H1 (cell line): ENCODE measurements at regions not wholly inside any gene's neighbourhood (a gene's known extent, or its start where the extent isn't known, plus 50 kb on each side); places are given as distances from the start of the nearest gene placed in this dataset.

Experiments used
- CTCF ChIA-PET: fragments of 300-600 bp; sonication (Branson Sonifier 250); formaldehyde crosslinking; loops from one replicate; lab custom pipeline; 2021; ENCODE audit not compliant: partially characterized antibody; lab: Charles Lee
- POLR2A ChIA-PET: fragments of 300-600 bp; sonication (Branson Sonifier 250); formaldehyde crosslinking; loops from one replicate; lab custom pipeline; 2021; ENCODE audit warnings: inconsistent platforms; ENCODE audit not compliant: partially characterized antibody; lab: Charles Lee
- DNase-seq, 2 experiments: peaks; one replicate each; pipeline versions ENCODE4 v3.0.0 to v3.0.0-alpha.2; 2010 to 2022; ENCODE audit warnings: low spot score in 2 of 2, low read depth in 1 of 2, mixed read lengths in 1 of 2
- FAIRE-seq: peaks from 2 replicates; lab custom pipeline; 2011; peaks lifted over from hg19 to GRCh38; lab: Jason Lieb, UNC
- H2AFZ ChIP-seq: 2 replicates; pipeline ENCODE4 v1.8.1; 2012; ENCODE audit warnings: low read length, inconsistent platforms
- H2AK5ac ChIP-seq: 2 replicates; pipeline ENCODE4 v1.6.1; 2013; ENCODE audit warnings: low read depth, low read length
- H2BK120ac ChIP-seq: replicated peaks from 2 replicates; pipeline ENCODE3; 2013; ENCODE audit warnings: low read depth, low read length, inconsistent platforms
- H2BK12ac ChIP-seq: 2 replicates; pipeline ENCODE4 v1.6.1; 2013; ENCODE audit warnings: low read depth, low read length
- H2BK15ac ChIP-seq: 2 replicates; pipeline ENCODE4 v1.6.1; 2013; ENCODE audit warnings: low read length
- H2BK20ac ChIP-seq: 2 replicates; pipeline ENCODE4 v1.6.1; 2013; ENCODE audit warnings: low read length
- H2BK5ac ChIP-seq: 2 replicates; pipeline ENCODE4 v1.6.1; 2013; ENCODE audit warnings: low read depth, low read length
- H3K14ac ChIP-seq: 2 replicates; pipeline ENCODE4 v1.6.1; 2013; ENCODE audit warnings: inconsistent platforms; ENCODE audit not compliant: insufficient read length
- H3K18ac ChIP-seq: 2 replicates; pipeline ENCODE4 v1.6.1; 2013; ENCODE audit warnings: low read length; ENCODE audit errors: extremely low read depth
- H3K23ac ChIP-seq: 2 replicates; pipeline ENCODE4 v1.6.1; 2013; ENCODE audit warnings: inconsistent platforms; ENCODE audit not compliant: insufficient read length
- H3K23me2 ChIP-seq: 2 replicates; pipeline ENCODE4 v1.6.1; 2013; ENCODE audit warnings: low read depth, low read length
- H3K27ac ChIP-seq: 2 replicates; pipeline ENCODE4 v1.6.1; 2011; ENCODE audit warnings: low read depth, low read length, inconsistent platforms
- H3K27me3 ChIP-seq, 4 experiments: replicated peaks in 1 of 4; 1 replicate in 1 of 4; 2 replicates in 3 of 4; pipeline versions ENCODE4 v1.6.1 to v1.8.1; 2011 to 2013; ENCODE audit warnings: low read length in 3 of 4, mild to moderate bottlenecking in 3 of 4, inconsistent platforms in 2 of 4, mixed read lengths in 2 of 4, moderate library complexity in 1 of 4; ENCODE audit not compliant: control insufficient read depth in 3 of 4, insufficient read depth in 3 of 4; ENCODE audit errors: extremely low read depth in 1 of 4
- H3K36me3 ChIP-seq, 4 experiments: 2 replicates each; pipeline versions ENCODE4 v1.6.1 to v1.8.1; 2011 to 2013; ENCODE audit warnings: mild to moderate bottlenecking in 4 of 4, low read length in 3 of 4, moderate library complexity in 2 of 4, control low read depth in 1 of 4, inconsistent platforms in 1 of 4; ENCODE audit not compliant: insufficient read depth in 4 of 4, control insufficient read depth in 2 of 4
- H3K4ac ChIP-seq: replicated peaks from 2 replicates; pipeline ENCODE3; 2013; ENCODE audit warnings: low read length, low read depth, mixed read lengths, inconsistent platforms; ENCODE audit not compliant: insufficient read length
- H3K4me1 ChIP-seq, 4 experiments: replicated peaks in 1 of 4; 1 replicate in 1 of 4; 2 replicates in 3 of 4; pipeline versions ENCODE4 v1.6.1 to v1.8.1; 2011 to 2013; ENCODE audit warnings: low read length in 3 of 4, inconsistent platforms in 2 of 4, mixed read lengths in 1 of 4; ENCODE audit not compliant: insufficient read depth in 4 of 4, control insufficient read depth in 3 of 4
- H3K4me2 ChIP-seq, 2 experiments: 2 replicates each; pipeline versions ENCODE4 v1.6.1 to v1.8.1; 2011 to 2013; ENCODE audit warnings: low read depth in 2 of 2, low read length in 2 of 2, control low read depth in 1 of 2, inconsistent platforms in 1 of 2, mild to moderate bottlenecking in 1 of 2; ENCODE audit not compliant: insufficient read depth in 1 of 2
- H3K4me3 ChIP-seq, 4 experiments: fragments of 200-600, 300-600 bp in 1 of 4; sonication (generic), shearing (Covaris generic), sonication (Bioruptor Twin) in 1 of 4; 2 replicates each; pipeline versions ENCODE4 v1.5.1 to v1.8.1; 2011 to 2016; ENCODE audit warnings: low read length in 4 of 4, low read depth in 3 of 4, control low read depth in 2 of 4, inconsistent platforms in 2 of 4, mild to moderate bottlenecking in 2 of 4, mixed read lengths in 1 of 4, moderate library complexity in 1 of 4; ENCODE audit not compliant: insufficient read depth in 2 of 4; ENCODE audit errors: extremely low read depth in 1 of 4
- H3K56ac ChIP-seq: replicated peaks from 2 replicates; pipeline ENCODE3; 2013; ENCODE audit warnings: low read depth, mild to moderate bottlenecking, mixed read lengths, low read length, inconsistent platforms; ENCODE audit not compliant: insufficient read length
- H3K79me1 ChIP-seq: 2 replicates; pipeline ENCODE4 v1.6.1; 2013; ENCODE audit warnings: low read depth, low read length, control low read depth
- H3K79me2 ChIP-seq, 2 experiments: 2 replicates each; pipeline versions ENCODE4 v1.6.1 to v1.8.1; 2012 to 2013; ENCODE audit warnings: low read length in 2 of 2, mild to moderate bottlenecking in 2 of 2, inconsistent platforms in 1 of 2; ENCODE audit not compliant: insufficient read depth in 2 of 2, control insufficient read depth in 1 of 2
- H3K9ac ChIP-seq, 4 experiments: replicated peaks in 1 of 4; 1 replicate in 1 of 4; 2 replicates in 3 of 4; pipeline versions ENCODE4 v1.6.1 to v1.8.1; 2011 to 2013; ENCODE audit warnings: low read depth in 3 of 4, low read length in 3 of 4, control low read depth in 2 of 4, mild to moderate bottlenecking in 2 of 4, moderate library complexity in 2 of 4, inconsistent platforms in 1 of 4; ENCODE audit errors: extremely low read depth in 1 of 4
- H3K9me3 ChIP-seq, 2 experiments: 2 replicates each; pipeline versions ENCODE4 v1.6.1 to v1.8.1; 2012 to 2013; ENCODE audit warnings: mild to moderate bottlenecking in 2 of 2, moderate library complexity in 2 of 2, control low read depth in 1 of 2, inconsistent platforms in 1 of 2, low read depth in 1 of 2, low read length in 1 of 2, mixed read lengths in 1 of 2; ENCODE audit not compliant: insufficient read depth in 2 of 2
- H4K20me1 ChIP-seq, 2 experiments: replicated peaks in 1 of 2; 2 replicates each; pipeline versions ENCODE3 to v1.8.1; 2011 to 2013; ENCODE audit warnings: inconsistent platforms in 2 of 2, low read length in 2 of 2, mild to moderate bottlenecking in 1 of 2; ENCODE audit not compliant: insufficient read depth in 2 of 2, control insufficient read depth in 1 of 2
- H4K5ac ChIP-seq: 2 replicates; pipeline ENCODE4 v1.6.1; 2013; ENCODE audit warnings: low read length, low read depth, mixed read lengths, inconsistent platforms; ENCODE audit not compliant: insufficient read length
- H4K8ac ChIP-seq: 2 replicates; pipeline ENCODE4 v1.8.0; 2013; ENCODE audit warnings: mild to moderate bottlenecking, moderate library complexity, low read length, inconsistent platforms; ENCODE audit not compliant: insufficient read depth; ENCODE audit errors: extremely low read depth
- H4K91ac ChIP-seq: replicated peaks from 2 replicates; pipeline ENCODE3; 2013; ENCODE audit warnings: low read length, mixed read lengths, inconsistent platforms; ENCODE audit not compliant: insufficient read length
- BCL11A ChIP-seq, 2 experiments: IDR thresholded peaks; one replicate each; pipeline ENCODE4 v1.6.1; 2011; ENCODE audit warnings: low read depth in 2 of 2, low read length in 2 of 2, mild to moderate bottlenecking in 2 of 2
- EGR1 ChIP-seq: IDR thresholded peaks from 2 replicates; pipeline ENCODE4 v1.6.1; 2011; ENCODE audit warnings: low read depth, low read length, borderline replicate concordance
- EZH2 ChIP-seq: fragments of 200-600 bp; sonication (generic); IDR thresholded peaks from 2 replicates; pipeline ENCODE4 v1.7.1; 2012; ENCODE audit warnings: low read depth, mild to moderate bottlenecking, moderate library complexity, low read length, inconsistent platforms; ENCODE audit not compliant: severe bottlenecking
- GTF2F1 ChIP-seq: IDR thresholded peaks from 2 replicates; pipeline ENCODE4 v1.6.1; 2012; ENCODE audit warnings: low read depth, low read length, improper control_type of control experiment, borderline replicate concordance
- HDAC6 ChIP-seq: IDR thresholded peaks from one replicate; pipeline ENCODE4 v1.7.1; 2012; ENCODE audit warnings: low read depth, mild to moderate bottlenecking, inconsistent platforms, low read length, moderate library complexity
- KDM1A ChIP-seq: fragments of 200-600, 300-600 bp; sonication (generic); IDR thresholded peaks from 2 replicates; pipeline ENCODE4 v1.7.1; 2016; ENCODE audit warnings: mild to moderate bottlenecking, low read length, borderline replicate concordance
- MAFK ChIP-seq: IDR thresholded peaks from 2 replicates; pipeline ENCODE4 v1.6.1; 2012; ENCODE audit warnings: low read depth, mild to moderate bottlenecking, improper control_type of control experiment, low read length
- NANOG ChIP-seq: IDR thresholded peaks from 2 replicates; pipeline ENCODE4 v1.6.1; 2011; ENCODE audit warnings: low read length, low read depth, mild to moderate bottlenecking, inconsistent platforms; ENCODE audit not compliant: insufficient read depth, poor library complexity, severe bottlenecking
- RAD21 ChIP-seq, 2 experiments: IDR thresholded peaks in 1 of 2; conservative IDR thresholded peaks in 1 of 2; 2 replicates each; pipeline ENCODE4 v1.6.1; 2011; ENCODE audit warnings: low read depth in 2 of 2, low read length in 2 of 2, improper control_type of control experiment in 1 of 2, inconsistent platforms in 1 of 2, mild to moderate bottlenecking in 1 of 2, moderate library complexity in 1 of 2
- SRF ChIP-seq: IDR thresholded peaks from 2 replicates; pipeline ENCODE4 v1.6.1; 2011; ENCODE audit warnings: mild to moderate bottlenecking, low read depth, low read length, moderate library complexity
- ZNF274 ChIP-seq: IDR thresholded peaks from 2 replicates; pipeline ENCODE4 v1.7.0; 2012; ENCODE audit warnings: low read length, borderline replicate concordance; ENCODE audit errors: extremely low read depth
- WGBS, 2 experiments: shearing (Covaris generic) in 1 of 2; methylation state at CpG; one replicate each; pipeline versions ENCODE4 v1.1.6 to v1.1.7; 2013 to 2015; ENCODE audit warnings: low lambda C conversion rate in 2 of 2, mixed read lengths in 2 of 2, inconsistent platforms in 1 of 2, low coverage in 1 of 2, missing lambda C conversion rate in 1 of 2; ENCODE audit not compliant: insufficient replicate concordance in 2 of 2, insufficient coverage in 1 of 2, insufficient read length in 1 of 2; ENCODE audit errors: extremely low coverage in 1 of 2, missing lambda C conversion rate in 1 of 2; 5-methylcytosine and 5-hydroxymethylcytosine counted together
- TF ChIP-seq, protein P1 (sequence below): IDR thresholded peaks from 2 replicates; pipeline ENCODE4 v1.6.1; 2012; ENCODE audit warnings: inconsistent platforms

DNA sequence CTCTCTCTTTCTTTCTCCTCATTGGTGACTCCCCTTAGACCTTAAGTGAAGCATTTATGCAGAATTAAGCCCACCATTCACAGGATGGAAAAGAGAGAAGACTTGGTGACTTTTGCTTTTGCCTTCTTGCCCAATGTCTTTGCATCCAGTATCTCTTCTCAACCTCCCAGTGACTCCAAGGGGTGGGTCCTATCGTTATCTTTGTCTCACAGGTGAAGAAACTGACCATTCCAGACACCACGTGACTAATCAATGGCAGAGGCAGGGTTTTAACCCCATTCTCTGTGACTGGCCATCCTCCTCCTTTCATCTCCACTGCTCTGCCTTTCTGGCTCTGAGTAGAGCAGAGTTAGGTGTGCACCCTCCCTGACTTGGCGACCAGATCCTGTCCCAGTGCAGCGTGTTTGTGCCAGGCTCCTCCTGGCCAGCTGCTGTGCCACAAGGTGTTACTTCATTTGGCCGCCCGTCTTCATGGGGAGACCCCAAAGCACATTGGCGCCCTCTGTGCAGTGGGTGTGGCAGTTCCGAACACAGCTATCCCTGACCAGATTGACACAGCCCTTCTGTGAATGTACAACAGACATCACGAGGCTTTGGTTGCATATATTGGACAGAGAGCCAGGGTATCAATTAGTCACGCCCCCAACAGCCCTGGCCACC is 501.3 kb downstream of the CD83 start:
- Histone ChIP-seq H3K4me2 (no peak overlapping the region), H3K23ac (no peak overlapping the region), H3K56ac (no peak overlapping the region), H2BK12ac (no peak overlapping the region), H3K9me3 (peaks cover 7 to 8% of the 10 kb centered on the region in 2 experiments), H3K27me3 (no peaks in the 10 kb centered on the region), H2AFZ (no peak overlapping the region), H3K4me3 (no peak overlapping the region), H3K79me2 (no peaks in the 10 kb centered on the region), H2BK15ac (no peak overlapping the region), H3K14ac (no peak overlapping the region), H3K27ac (no peak overlapping the region), H3K18ac (no peak overlapping the region), H3K4ac (no peak overlapping the region), H3K79me1 (no peaks in the 10 kb centered on the region), H3K36me3 (no peaks in the 10 kb centered on the region), H2BK20ac (no peak overlapping the region), H2BK5ac (no peak overlapping the region; the same call in 1 of the 2 replicates), H3K23me2 (no peaks in the 10 kb centered on the region; the same call in 1 of the 2 replicates), H4K20me1 (no peaks in the 10 kb centered on the region), H4K8ac (no peak overlapping the region; the same call in 1 of the 2 replicates), H3K9ac (no peak overlapping the region), H4K91ac (no peak overlapping the region), H2BK120ac (no peak overlapping the region), H4K5ac (no peak overlapping the region), H2AK5ac (no peak overlapping the region), H3K4me1 (peaks cover 3 to 12% (median 8%) of the 10 kb centered on the region in 4 experiments)
- WGBS, 2 experiments, result 91% methylated on average over 10 of the region's 10 CpGs; no CpG with 5 or more reads in 1 of the 2 experiments
- FAIRE-seq, result no peak
- ChIA-PET POLR2A (no interaction called here), CTCF (interaction anchor here (0.5 to 1.5 kb wide), 3 partner anchors 9 to 94 kb away, joined by 3 read pairs; no protein-coding TSS in a partner anchor)
- no peak for DNase-seq
- TF ChIP-seq MAFK (no peak), HDAC6 (no peak), BCL11A (IDR thresholded peaks at IDR 0.05; ENCODE audit: low read depth in 2 of 2, low read length in 2 of 2) (no peak), GTF2F1 (no peak), EZH2 (no peak), NANOG (no peak), SRF (no peak), ZNF274 (no peak), EGR1 (no peak), KDM1A (no peak), RAD21 (IDR thresholded peaks at IDR 0.05 in 1 of 2, conservative IDR thresholded peaks at IDR 0.05 in 1 of 2; ENCODE audit: low read depth in 2 of 2, low read length in 2 of 2) (no peak)
- TF ChIP-seq, protein P1, sequence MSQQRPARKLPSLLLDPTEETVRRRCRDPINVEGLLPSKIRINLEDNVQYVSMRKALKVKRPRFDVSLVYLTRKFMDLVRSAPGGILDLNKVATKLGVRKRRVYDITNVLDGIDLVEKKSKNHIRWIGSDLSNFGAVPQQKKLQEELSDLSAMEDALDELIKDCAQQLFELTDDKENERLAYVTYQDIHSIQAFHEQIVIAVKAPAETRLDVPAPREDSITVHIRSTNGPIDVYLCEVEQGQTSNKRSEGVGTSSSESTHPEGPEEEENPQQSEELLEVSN, result no peak
